HG03280 (cell line): ENCODE measurements at regions not wholly inside any gene's neighbourhood (a gene's known extent, or its start where the extent isn't known, plus 50 kb on each side); places are given as distances from the start of the nearest gene placed in this dataset.

Source experiments
- ATAC-seq: cut with Tn5 transposase; IDR thresholded peaks from one replicate; pipeline ENCODE4 v1.9.1; 2021; ENCODE audit warnings: mild to moderate bottlenecking, moderate library complexity; ENCODE audit not compliant: unreplicated experiment

GRCh38 chr16:59305850-59306249 lies 571.7 kb upstream of the GOT2 start:
- no peak for ATAC-seq

DNA sequence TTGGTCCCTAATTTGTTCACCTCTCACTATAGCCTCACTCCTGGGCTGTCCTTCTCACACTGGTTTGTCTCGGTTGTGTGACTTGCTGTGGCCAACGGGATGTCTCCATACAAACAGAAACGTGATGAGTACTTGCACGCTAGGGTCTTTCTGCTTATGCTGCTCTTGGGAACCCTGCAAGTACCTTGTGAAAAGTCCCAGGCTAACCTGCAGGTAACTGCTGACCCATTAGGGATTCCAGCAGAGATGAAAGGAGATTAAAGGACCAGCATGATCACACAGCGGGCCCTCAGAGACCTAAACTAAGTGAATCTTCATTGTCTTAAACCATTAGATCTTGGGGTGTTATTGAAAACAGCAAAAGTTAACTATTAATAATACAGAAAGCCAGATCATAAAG lies 562.8 kb upstream of the GOT2 start:
- ATAC-seq = no peak

DNA sequence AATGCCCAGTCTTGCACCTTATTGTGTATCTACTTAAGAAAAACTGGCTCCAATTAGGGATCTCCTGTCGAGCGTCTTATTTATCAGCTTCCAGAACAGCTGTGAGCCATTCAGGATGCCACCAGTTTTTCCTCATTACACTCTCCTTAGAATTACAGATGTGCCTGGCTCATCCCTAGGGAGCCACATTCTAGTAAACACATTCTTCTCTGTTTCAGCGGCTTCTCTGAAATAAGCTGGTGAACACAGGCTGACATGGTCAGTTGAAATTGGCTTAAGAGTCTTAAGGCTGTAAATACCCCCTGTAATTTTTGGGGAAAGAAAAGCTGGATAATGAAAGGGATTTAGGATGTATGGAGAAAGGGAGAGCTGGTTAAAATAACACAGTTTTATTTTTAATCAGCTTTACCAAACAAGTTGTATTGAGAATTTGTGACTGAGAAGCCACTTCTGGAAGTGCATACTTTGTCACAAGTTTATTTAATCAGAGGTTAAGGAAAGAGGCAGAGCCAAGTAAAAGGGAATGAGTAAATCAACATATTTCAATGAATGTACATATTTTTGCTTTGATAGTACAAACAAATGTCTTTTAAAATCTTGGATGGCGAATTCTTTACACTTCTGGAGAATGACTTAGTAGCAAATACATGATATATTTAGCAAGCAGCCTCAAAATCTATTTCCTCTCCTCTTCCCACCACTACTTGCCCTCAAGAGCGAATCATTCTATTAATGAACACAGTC lies 562.0 kb upstream of the GOT2 start:
- ATAC-seq = no peak

GRCh38 chr16:59295474-59295873 lies 561.4 kb upstream of the GOT2 start:
- no peak for ATAC-seq

DNA sequence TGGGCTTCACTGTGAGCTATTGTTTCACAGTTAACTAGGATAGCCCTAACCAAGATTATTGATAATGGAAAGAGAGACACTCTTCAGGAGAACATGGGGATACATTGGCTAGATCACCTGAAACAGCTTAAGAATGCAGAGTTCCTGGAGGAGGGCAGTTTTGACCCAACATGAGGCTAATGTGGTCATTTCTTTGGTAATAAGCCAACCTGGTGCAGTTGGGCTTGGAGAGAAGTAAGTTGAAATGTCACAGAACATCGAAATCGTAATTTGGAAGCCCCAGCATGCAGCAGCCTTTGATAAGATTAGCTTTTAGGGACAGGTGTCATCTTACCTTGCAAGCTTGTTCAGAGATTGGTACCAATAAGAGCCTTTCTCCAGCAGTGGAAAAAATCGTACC lies 556.6 kb upstream of the GOT2 start:
- no peak for ATAC-seq

DNA sequence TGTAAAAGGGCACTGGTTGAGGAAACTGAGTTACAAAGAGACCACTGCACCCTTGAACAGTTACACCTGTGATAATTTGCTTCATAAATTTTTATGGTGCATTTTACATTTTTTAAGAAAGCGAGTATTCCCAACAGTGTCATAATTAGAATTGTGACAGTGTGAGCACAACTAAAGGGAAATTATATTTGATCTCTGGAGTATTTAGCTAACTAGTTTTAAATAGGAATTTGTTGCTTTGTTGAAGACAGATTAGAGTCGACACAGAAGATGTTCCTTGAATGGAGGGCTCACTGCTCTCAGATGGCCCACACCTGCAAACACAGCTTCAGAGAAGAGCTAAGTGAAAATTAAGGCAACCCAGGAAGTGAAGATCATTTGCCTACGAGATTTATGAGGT lies 555.0 kb upstream of the GOT2 start:
- no peak for ATAC-seq

GRCh38 chr16:59274141-59274540 lies 540.0 kb upstream of the GOT2 start:
- ATAC-seq = no peak

- ATAC-seq = no peak
These were observed 529.8 kb upstream of the GOT2 start for GRCh38 chr16:59263955-59264354.

DNA sequence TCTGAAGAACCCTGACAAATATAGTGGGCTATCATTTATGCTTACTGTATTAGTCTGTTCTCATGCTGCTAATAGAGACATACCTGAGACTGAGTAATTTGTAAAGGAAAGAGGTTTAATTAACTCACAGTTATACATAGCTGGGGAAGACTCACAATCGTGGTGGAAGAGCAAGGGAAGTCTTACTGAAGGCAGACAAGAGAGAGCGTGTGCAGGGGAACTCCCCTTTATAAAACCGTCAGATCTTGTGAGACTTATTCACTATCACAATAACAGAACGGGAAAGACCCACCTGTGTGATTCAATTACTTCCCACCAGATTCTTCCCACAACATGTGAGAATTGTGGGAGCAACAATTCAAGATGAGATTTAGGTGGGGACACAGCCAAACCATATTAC lies 526.8 kb upstream of the GOT2 start:
- ATAC-seq = no peak

DNA sequence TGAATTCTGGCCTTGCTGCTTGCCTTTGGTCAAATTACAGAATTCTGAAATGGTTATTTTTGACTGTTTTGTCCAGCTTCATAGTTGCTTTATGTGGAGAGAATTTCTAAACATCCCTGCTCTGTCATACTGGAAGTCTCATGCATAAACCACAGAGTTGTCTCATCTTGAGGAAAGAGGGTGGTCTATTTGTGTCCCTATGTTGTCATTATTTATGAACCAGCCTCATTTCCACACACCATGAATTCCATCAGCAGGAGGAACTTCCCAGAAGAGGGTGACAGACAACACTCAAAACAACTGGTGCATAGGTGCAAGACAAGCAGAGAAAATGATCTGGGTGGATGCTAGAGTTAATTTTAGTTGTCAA lies 525.8 kb upstream of the GOT2 start:
- ATAC-seq = no peak

DNA sequence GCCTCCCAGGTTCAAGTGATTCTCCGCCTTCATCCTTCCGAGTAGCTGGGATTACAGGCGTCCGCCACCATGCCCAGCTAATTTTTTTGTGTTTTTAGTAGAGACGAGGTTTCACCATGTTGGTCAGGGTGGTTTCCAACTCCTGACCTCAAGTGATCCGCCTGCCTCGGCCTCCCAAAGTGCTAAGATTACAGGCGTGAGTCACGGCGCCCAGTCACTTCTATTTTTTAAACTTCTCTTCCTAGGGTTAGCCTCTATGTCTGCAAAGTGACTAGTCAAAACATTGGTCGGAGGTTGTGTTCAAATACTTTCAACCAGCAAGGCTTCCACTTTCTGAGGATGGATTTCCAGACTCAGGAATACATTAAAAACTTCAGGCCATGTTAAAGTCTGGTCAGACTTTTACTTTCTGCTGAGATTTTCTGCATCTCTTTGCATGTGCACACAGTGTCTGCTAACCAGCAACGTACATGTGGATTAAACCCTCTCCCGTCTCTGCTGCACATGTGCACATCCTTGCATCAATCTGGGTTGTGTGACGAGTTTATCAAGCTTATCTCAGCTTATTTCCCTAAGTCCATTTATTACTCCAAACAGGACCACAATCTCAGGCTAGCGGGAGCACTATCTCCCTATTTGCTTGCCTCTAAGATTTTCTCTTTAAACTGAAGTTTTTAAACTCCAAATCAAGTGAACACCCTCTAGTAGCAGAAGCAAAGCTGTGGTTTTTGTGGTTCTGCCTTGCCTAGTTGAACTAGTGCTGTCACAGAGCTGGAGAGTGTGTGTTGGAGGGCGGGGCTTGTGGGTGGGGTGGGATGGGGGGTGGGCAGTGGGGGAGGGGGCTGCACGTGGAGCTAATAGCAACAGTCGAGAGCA lies 525.2 kb upstream of the GOT2 start:
- ATAC-seq = no peak

GRCh38 chr16:59252317-59252716 lies 518.2 kb upstream of the GOT2 start:
- no peak for ATAC-seq

DNA sequence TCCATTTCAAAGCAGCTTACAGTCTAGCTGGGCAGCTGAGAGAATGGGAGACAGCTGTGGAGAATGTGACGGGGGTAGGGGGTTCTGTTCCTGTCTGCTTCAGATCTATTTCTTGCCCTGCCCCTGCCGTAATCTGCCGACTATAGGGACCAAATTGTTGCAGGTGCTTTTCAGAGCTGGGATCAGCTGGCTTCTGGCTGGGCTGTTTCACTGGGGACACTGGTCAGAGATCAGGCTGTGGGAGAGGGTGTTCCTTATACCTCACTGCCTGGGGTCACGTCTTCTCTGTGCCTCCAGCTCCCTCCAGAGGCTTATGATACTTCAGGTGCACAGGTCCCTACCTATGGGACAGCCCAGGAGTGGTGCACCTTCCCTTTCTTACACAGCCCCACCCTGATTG lies 514.9 kb upstream of the GOT2 start:
- no peak for ATAC-seq

DNA sequence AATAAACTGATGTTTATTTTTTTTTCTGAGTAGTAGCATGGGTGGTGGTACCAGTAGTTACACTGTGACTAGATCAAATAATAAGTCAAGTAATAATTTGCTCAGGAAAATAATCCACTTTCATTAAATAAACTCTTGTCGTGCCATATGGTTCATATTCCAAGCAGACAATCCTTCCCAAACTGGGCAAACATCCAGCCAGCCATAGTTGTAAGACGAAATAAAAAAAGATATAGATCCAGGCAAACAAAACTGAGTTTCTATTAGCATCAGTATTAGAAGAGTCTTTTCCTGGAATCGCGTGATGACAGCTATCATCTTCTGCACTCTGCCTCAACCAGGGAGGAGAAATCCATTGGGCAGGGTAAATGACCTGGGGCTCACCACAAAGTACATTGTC lies 508.4 kb upstream of the GOT2 start:
- ATAC-seq = no peak

GRCh38 chr16:59238246-59238645 lies 504.1 kb upstream of the GOT2 start:
- no peak for ATAC-seq

- ATAC-seq = no peak
These were observed 502.8 kb upstream of the GOT2 start for GRCh38 chr16:59236804-59237458.

GRCh38 chr16:59224401-59224800 lies 490.3 kb upstream of the GOT2 start:
- ATAC-seq = no peak

GRCh38 chr16:59220011-59220410 lies 485.9 kb upstream of the GOT2 start:
- no peak for ATAC-seq

DNA sequence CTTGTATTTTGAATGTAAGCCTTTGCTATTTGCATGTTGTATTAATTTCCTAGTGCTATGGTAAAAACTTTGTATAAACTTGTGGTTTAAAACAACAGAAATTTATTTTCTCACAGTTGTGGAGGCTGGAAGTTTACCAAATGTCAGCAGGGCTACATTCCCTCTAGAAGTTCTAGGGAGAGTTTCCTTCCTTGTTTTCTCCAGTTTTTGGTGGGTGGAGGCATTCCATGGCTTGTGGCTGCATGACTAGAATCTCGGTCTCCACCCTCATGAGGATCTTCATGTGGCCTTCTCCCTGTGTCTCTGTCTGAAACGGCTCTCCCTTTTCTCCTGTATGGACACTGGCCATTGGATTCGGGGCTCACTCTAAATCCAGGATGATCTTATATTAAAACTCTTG lies 482.2 kb upstream of the GOT2 start:
- ATAC-seq = no peak

DNA sequence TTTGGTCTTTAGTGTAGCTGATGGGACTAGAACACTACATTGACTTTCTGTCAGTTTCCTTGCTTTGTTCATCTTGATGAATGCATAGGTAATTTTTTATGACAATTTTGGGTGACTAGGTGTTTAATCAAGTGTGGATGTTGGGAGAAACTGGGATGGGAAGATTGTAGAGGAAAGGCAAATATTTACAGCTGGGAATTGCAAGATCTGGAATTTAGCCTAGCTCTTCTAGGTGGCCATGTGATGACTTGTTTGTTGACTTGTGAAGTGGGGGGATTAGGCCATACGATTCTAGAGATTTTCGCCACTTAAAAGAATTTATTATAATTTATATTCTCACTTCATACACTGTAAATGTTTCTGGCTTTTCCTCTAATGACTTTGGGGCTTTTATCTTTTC lies 480.3 kb upstream of the GOT2 start:
- no peak for ATAC-seq

GRCh38 chr16:59213952-59214351 lies 479.8 kb upstream of the GOT2 start:
- ATAC-seq = no peak

DNA sequence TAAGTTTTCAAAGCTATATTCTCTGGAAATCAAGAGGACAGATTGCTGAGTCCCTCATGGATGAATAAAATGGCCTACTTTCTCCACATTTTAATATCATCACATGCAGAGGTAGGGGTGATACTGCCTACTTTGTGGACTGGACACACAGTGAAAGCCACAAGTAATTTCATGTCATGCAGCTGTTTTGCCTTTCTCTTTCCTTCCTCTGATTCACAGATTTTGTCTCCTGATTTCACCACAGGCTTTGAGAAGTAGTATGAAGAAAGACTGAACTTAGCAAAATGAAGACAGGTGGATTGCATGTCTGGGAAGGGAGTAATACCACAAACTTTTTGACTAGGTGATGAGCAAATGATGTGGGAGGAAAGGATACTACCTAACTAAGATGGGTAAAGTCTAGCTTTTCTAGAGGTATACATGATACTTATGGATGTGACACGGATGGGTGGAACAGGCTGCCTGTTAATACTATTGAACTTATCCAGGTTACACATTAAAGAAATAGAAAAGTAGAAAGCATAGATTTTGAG lies 478.4 kb upstream of the GOT2 start:
- no peak for ATAC-seq
